Uterus (tissue), 2 donors: ENCODE measurements at regions not wholly inside any gene's neighbourhood (a gene's known extent, or its start where the extent isn't known, plus 50 kb on each side); places are given as distances from the start of the nearest gene placed in this dataset.

Experiments used
- POLR2A ChIP-seq, 2 donors: fragments of 450-650 bp; IDR thresholded peaks; one replicate each; pipeline ENCODE4 v1.6.1; 2016; ENCODE audit warnings: antibody characterized with exemption in 2 of 2, mild to moderate bottlenecking in 1 of 2, moderate library complexity in 1 of 2
- TF ChIP-seq, protein P1 (sequence below), 4 experiments: fragments of 200-600 bp in 2 of 4; fragments of 450-650 bp in 2 of 4; sonication (generic) in 2 of 4; IDR thresholded peaks; one replicate each; pipeline ENCODE4 v1.5.1; 2016 to 2019; ENCODE audit warnings: antibody characterized with exemption in 4 of 4, mild to moderate bottlenecking in 2 of 4, moderate library complexity in 1 of 4

DNA sequence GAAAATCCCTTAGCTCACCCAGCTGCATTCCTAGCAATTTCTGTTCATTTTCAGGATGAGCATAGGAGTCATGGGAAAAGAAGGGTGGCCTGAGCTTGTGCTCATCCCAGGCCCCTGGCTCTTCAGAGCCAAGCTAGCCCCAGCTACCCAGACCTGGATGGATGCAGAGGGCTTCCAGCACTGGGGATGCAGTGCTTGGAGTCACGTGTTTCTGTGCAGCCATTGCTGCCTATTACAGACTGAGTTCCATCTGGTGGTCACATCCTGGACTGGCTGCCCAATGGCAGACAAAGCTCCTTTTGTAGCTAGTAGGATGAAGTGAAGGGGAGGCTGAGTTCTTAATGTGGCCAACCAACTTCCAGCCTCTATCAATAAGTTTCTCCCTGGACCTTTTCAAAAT is 54.2 kb upstream of the JDP2 start:
- TF ChIP-seq, protein P1, sequence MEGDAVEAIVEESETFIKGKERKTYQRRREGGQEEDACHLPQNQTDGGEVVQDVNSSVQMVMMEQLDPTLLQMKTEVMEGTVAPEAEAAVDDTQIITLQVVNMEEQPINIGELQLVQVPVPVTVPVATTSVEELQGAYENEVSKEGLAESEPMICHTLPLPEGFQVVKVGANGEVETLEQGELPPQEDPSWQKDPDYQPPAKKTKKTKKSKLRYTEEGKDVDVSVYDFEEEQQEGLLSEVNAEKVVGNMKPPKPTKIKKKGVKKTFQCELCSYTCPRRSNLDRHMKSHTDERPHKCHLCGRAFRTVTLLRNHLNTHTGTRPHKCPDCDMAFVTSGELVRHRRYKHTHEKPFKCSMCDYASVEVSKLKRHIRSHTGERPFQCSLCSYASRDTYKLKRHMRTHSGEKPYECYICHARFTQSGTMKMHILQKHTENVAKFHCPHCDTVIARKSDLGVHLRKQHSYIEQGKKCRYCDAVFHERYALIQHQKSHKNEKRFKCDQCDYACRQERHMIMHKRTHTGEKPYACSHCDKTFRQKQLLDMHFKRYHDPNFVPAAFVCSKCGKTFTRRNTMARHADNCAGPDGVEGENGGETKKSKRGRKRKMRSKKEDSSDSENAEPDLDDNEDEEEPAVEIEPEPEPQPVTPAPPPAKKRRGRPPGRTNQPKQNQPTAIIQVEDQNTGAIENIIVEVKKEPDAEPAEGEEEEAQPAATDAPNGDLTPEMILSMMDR (IDR thresholded peaks at IDR 0.05): no peak
- no peak for TF ChIP-seq POLR2A (IDR thresholded peaks at IDR 0.05)
